ENCODE measurements at regions not wholly inside any gene's neighbourhood (a gene's known extent, or its start where the extent isn't known, plus 50 kb on each side); places are given as distances from the start of the nearest gene placed in this dataset.

- no peak for DNase-seq (ENCODE audit: low spot score)
- intact Hi-C loops (cut with DNase I): no loop called here
These were observed 165.4 kb upstream of the BTBD3 start for GRCh38 chr20:11752336-11752735.

GRCh38 chr20:11753155-11753554 lies 164.5 kb upstream of the BTBD3 start:
- DNase-seq (ENCODE audit: low spot score): no peak
- intact Hi-C loops (cut with DNase I): no loop called here

- intact Hi-C loops (cut with DNase I): no loop called here
- no peak for DNase-seq (ENCODE audit: low spot score)
These were observed 163.2 kb upstream of the BTBD3 start for GRCh38 chr20:11754451-11754850.

GRCh38 chr20:11755071-11755841 lies 162.4 kb upstream of the BTBD3 start:
- no peak for DNase-seq (ENCODE audit: low spot score)

GRCh38 chr20:11761497-11761896 lies 156.2 kb upstream of the BTBD3 start:
- intact Hi-C loops (cut with DNase I): no loop called here
- no peak for DNase-seq (ENCODE audit: low spot score)

More at GRCh38 chr20:11755071-11755841, 162.4 kb upstream of the BTBD3 start:
- intact Hi-C loops (cut with DNase I): no loop called here

- intact Hi-C loops (cut with DNase I): no loop called here
- DNase-seq (ENCODE audit: low spot score): no peak
These were observed 150.7 kb upstream of the BTBD3 start for GRCh38 chr20:11766961-11767360.

- DNase-seq (ENCODE audit: low spot score): no peak
- intact Hi-C loops (cut with DNase I): no loop called here
These were observed 147.9 kb upstream of the BTBD3 start for GRCh38 chr20:11769825-11770224.

- intact Hi-C loops (cut with DNase I): no loop called here
- no peak for DNase-seq (ENCODE audit: low spot score)
These were observed 145.4 kb upstream of the BTBD3 start for GRCh38 chr20:11772226-11772730.

- DNase-seq (ENCODE audit: low spot score): no peak
- intact Hi-C loops (cut with DNase I): no loop called here
These were observed 141.0 kb upstream of the BTBD3 start for GRCh38 chr20:11776687-11777086.

- intact Hi-C loops (cut with DNase I): no loop called here
- no peak for DNase-seq (ENCODE audit: low spot score)
These were observed 140.1 kb upstream of the BTBD3 start for GRCh38 chr20:11777387-11778205.

GRCh38 chr20:11778206-11778570 lies 139.5 kb upstream of the BTBD3 start:
- no peak for DNase-seq (ENCODE audit: low spot score)
- intact Hi-C loops (cut with DNase I): no loop called here

- DNase-seq (ENCODE audit: low spot score): no peak
- intact Hi-C loops (cut with DNase I): no loop called here
These were observed 136.8 kb upstream of the BTBD3 start for GRCh38 chr20:11780765-11781369.

GRCh38 chr20:11783102-11783850 lies 134.4 kb upstream of the BTBD3 start:
- no peak for DNase-seq (ENCODE audit: low spot score)
- intact Hi-C loops (cut with DNase I): no loop called here

GRCh38 chr20:11785885-11786507 lies 131.7 kb upstream of the BTBD3 start:
- intact Hi-C loops (cut with DNase I): no loop called here

GRCh38 chr20:11790046-11790445 lies 127.6 kb upstream of the BTBD3 start:
- intact Hi-C loops (cut with DNase I): no loop called here
- DNase-seq (ENCODE audit: low spot score): no peak

More at GRCh38 chr20:11785885-11786507, 131.7 kb upstream of the BTBD3 start:
- no peak for DNase-seq (ENCODE audit: low spot score)

- intact Hi-C loops (cut with DNase I): no loop called here
- DNase-seq (ENCODE audit: low spot score): no peak
These were observed 126.4 kb upstream of the BTBD3 start for GRCh38 chr20:11791316-11791715.

GRCh38 chr20:11791835-11792567 lies 125.7 kb upstream of the BTBD3 start:
- intact Hi-C loops (cut with DNase I): no loop called here
- no peak for DNase-seq (ENCODE audit: low spot score)

GRCh38 chr20:11792568-11792953 lies 125.1 kb upstream of the BTBD3 start:
- DNase-seq (ENCODE audit: low spot score): no peak
- intact Hi-C loops (cut with DNase I): no loop called here
